Nephron progenitor cell (in vitro differentiated cells): ENCODE measurements at regions not wholly inside any gene's neighbourhood (a gene's known extent, or its start where the extent isn't known, plus 50 kb on each side); places are given as distances from the start of the nearest gene placed in this dataset.

Experiments
- DNase-seq: peaks from one replicate; pipeline ENCODE4 v3.0.0; 2021
- H3K27ac Mint-ChIP-seq: 2 replicates; pipeline ENCODE4 v1.8.0; 2021; ENCODE audit warnings: mild to moderate bottlenecking, moderate library complexity, mixed read lengths
- H3K27me3 Mint-ChIP-seq: 2 replicates; pipeline ENCODE4 v1.8.0; 2021; ENCODE audit warnings: mild to moderate bottlenecking, low read depth, mixed read lengths; ENCODE audit not compliant: poor library complexity
- H3K36me3 Mint-ChIP-seq: 2 replicates; pipeline ENCODE4 v1.8.0; 2021; ENCODE audit warnings: low read depth, mixed read lengths
- H3K4me1 Mint-ChIP-seq: 2 replicates; pipeline ENCODE4 v1.8.0; 2021; ENCODE audit warnings: mixed read lengths
- H3K4me3 Mint-ChIP-seq: 2 replicates; pipeline ENCODE4 v1.8.0; 2021; ENCODE audit warnings: mild to moderate bottlenecking, moderate library complexity, mixed read lengths
- H3K9me3 Mint-ChIP-seq: 2 replicates; pipeline ENCODE4 v1.8.0; 2021; ENCODE audit warnings: mild to moderate bottlenecking, moderate library complexity, mixed read lengths
- CTCF ChIP-seq: fragments of 200-600 bp; sonication (generic); IDR thresholded peaks from 2 replicates; pipeline ENCODE4 v1.5.0; 2021; ENCODE audit warnings: antibody characterized with exemption

- H3K27me3 Mint-ChIP-seq = peaks cover 55% of the 10 kb centered on the region
- H3K36me3 Mint-ChIP-seq = no peaks in the 10 kb centered on the region
- H3K27ac Mint-ChIP-seq = no peak overlapping the region
- no peaks in the 10 kb centered on the region for H3K4me1 Mint-ChIP-seq
- TF ChIP-seq CTCF = no peak
- H3K9me3 Mint-ChIP-seq = peaks cover 5% of the 10 kb centered on the region
- no peak overlapping the region for H3K4me3 Mint-ChIP-seq
- no peak for DNase-seq
These were observed 55.5 kb downstream of the DRD1 start for GRCh38 chr5:175388531-175388930.

DNA sequence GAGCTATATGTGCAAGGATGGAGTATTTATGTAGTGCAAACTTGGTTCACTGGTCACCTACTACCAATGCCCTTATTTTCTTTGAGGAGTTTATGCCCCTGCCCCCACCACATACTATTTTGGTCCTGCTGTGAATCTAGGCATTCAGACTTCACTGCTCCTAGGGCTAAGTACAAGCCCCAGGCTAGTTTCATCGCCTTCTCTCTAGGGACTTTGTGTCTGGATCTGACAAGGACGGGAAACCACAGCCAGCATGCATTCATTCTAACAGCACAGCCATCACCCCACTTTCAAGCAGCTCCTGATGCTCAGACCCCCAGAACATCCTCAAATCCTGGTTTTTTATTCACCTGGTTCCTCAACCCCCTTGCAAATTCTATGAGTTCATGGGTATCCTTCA is 56.8 kb downstream of the DRD1 start:
- H3K27me3 Mint-ChIP-seq = peaks cover 69% of the 10 kb centered on the region
- peaks cover 8% of the 10 kb centered on the region for H3K9me3 Mint-ChIP-seq
- H3K4me1 Mint-ChIP-seq = peaks cover 5% of the 10 kb centered on the region
- no peak for DNase-seq
- no peaks in the 10 kb centered on the region for H3K36me3 Mint-ChIP-seq
- H3K27ac Mint-ChIP-seq = no peak overlapping the region
- no peak for TF ChIP-seq CTCF
- no peak overlapping the region for H3K4me3 Mint-ChIP-seq

DNA sequence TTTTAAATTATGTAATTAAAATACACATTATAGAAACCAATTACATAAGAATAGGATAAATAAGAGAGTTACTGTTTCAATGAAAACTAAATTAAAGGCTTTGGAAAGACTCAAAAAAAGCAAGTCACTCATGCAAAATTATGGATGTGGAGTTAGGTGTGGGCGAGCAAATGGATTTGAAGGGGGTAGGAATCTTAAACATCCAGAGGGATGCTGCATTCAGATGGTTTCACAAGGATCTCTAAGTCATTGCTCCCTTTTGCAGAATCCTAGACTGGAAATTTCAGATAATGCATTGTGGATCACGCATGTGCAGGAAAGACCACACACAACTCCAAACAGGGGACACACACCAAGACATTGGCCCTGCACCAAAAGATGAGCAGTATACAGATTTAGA is 57.5 kb downstream of the DRD1 start:
- TF ChIP-seq CTCF = no peak
- Mint-ChIP-seq H3K36me3 (no peaks in the 10 kb centered on the region), H3K4me1 (peaks cover 5% of the 10 kb centered on the region), H3K4me3 (no peak overlapping the region), H3K9me3 (peaks cover 9% of the 10 kb centered on the region), H3K27ac (no peak overlapping the region), H3K27me3 (peaks cover 69% of the 10 kb centered on the region)
- no peak for DNase-seq

- no peaks in the 10 kb centered on the region for H3K36me3 Mint-ChIP-seq
- peaks cover 5% of the 10 kb centered on the region for H3K4me1 Mint-ChIP-seq
- no peak overlapping the region for H3K4me3 Mint-ChIP-seq
- peaks cover 16% of the 10 kb centered on the region for H3K9me3 Mint-ChIP-seq
- H3K27ac Mint-ChIP-seq = no peak overlapping the region
- no peak for TF ChIP-seq CTCF
- H3K27me3 Mint-ChIP-seq = peaks cover 76% of the 10 kb centered on the region
- DNase-seq = no peak
These were observed 58.2 kb downstream of the DRD1 start for GRCh38 chr5:175385691-175386362.

DNA sequence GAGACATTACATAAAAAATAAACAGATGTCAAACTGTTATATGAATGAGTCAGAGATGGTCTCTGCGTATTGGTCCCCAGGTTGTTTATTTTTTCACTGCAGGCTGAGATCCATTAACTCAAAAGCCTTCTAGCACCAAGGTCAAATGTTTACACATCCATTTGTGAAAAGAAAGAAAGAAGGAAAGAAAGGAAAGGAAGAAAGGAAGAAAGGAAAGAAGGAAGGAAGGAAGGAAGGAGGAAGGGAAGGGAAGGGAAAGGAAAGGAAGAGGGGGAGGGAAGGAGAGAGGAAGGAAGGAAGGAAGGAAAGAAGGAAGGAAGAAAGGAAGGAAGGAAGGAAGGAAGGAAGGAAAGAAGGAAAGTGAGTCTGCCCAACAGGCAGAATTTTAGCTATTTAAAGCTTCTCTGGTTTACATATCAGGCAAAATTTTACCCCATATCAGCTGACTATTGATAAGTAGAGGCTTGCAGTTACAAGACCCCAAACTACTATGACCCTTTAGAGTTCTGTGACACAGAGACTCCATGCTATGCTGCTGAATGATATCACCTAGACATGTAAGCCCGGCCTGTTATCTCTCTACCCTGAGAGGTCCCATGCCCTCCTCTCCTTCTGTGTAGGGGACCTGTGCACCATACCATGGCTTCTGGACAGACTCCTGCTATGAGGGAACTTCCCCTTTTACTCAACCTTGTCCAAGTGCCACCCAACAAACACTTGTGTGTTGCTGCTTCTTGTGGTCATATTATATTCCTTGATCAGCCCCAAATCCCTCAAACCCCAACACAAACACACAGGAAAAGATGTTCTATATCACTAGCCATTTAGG is 59.0 kb downstream of the DRD1 start:
- H3K9me3 Mint-ChIP-seq = peaks cover 18% of the 10 kb centered on the region
- no peak for DNase-seq
- H3K4me1 Mint-ChIP-seq = peaks cover 5% of the 10 kb centered on the region
- no peak overlapping the region for H3K27ac Mint-ChIP-seq
- TF ChIP-seq CTCF = no peak
- no peaks in the 10 kb centered on the region for H3K36me3 Mint-ChIP-seq
- no peak overlapping the region for H3K4me3 Mint-ChIP-seq
- H3K27me3 Mint-ChIP-seq = peaks cover 80% of the 10 kb centered on the region

GRCh38 chr5:175383350-175383749 is 60.6 kb downstream of the DRD1 start:
- DNase-seq = no peak
- Mint-ChIP-seq H3K27me3 (peaks cover 78% of the 10 kb centered on the region), H3K36me3 (no peaks in the 10 kb centered on the region), H3K9me3 (peaks cover 30% of the 10 kb centered on the region), H3K27ac (no peak overlapping the region), H3K4me1 (peaks cover 12% of the 10 kb centered on the region), H3K4me3 (no peak overlapping the region)
- no peak for TF ChIP-seq CTCF
